Retina (tissue), 1 donor: ENCODE measurements at regions not wholly inside any gene's neighbourhood (a gene's known extent, or its start where the extent isn't known, plus 50 kb on each side); places are given as distances from the start of the nearest gene placed in this dataset.
"Not testable (repeated sequence)": the region's sequence is repeated elsewhere in the genome, so short reads cannot be mapped to it uniquely, and the experiment has no call there.

Source experiments
- DNase-seq: peaks from one replicate; pipeline ENCODE4 v3.0.0-alpha.2; 2016

DNA sequence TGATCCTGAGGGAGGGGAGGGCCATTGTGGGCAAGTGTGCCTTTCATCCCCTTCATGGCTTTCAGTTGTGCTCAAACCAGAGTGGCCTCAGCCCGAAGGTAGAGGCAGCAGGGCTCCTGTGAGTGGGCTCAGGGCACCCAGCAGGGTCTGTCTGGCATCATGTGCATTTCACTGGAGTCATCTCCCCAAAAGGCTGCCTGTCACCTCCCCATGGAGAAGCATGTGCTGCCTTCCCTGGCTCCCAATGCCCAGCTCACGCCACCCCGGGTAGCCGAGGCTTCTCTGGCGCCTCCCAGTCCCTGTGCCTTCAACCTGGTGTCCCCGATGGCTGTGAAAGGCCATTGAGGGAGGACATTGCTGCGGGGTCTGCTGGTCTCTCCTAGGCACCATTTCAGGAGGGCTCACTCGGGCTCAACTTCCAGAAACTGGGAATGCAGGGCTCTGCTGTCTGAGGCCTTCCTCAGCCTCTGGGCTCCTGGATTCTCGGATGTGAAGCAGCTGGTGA lies 213.9 kb downstream of the BANP start:
- DNase-seq = not testable (repeated sequence)

DNA sequence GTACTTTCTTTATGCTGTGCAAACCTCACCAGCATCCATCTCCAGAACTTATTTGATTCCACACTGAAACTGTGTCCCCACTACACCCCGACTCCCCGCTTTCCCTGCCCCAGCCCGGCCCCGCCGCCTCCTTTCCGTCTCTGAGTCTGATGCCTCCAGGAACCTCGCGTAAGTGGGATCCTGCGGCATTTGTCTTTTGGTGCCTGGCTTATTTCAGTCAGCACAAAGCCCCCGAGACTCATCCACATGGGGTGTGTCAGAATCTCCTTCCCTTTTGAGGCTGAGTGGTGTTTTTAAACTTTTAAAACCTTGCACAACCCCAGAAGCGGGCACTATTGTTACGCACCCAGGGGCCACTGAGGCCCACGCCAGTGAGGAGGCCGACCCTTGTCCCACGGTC lies 214.4 kb downstream of the BANP start:
- DNase-seq = peak; percentile 0

DNA sequence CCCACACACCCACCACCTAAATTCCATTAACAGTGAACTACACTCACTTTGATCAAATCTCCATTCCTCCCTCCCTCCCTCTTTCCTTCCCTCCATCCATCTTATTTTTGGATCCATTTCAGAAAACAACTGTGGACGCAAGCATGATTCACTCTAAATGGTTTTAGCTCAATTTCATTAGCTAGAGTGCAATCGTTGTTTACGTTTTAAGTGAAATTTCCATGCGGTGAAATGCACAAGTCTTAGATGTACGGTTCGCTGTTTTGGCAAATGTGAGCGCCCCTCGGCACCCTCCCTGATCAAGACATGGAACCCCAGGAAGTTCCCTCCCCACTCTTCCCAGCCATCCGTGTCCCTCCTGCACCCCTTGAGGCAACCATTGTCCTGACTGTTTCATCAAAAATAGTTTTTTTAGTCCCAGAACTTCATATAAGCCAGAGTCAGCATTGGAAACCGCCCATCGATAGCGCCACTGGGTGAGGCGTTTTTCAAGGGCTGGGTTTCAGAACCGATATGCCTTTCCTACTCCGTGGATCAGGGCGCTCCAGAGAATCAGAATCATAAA lies 215.1 kb downstream of the BANP start:
- not testable (repeated sequence) for DNase-seq

DNA sequence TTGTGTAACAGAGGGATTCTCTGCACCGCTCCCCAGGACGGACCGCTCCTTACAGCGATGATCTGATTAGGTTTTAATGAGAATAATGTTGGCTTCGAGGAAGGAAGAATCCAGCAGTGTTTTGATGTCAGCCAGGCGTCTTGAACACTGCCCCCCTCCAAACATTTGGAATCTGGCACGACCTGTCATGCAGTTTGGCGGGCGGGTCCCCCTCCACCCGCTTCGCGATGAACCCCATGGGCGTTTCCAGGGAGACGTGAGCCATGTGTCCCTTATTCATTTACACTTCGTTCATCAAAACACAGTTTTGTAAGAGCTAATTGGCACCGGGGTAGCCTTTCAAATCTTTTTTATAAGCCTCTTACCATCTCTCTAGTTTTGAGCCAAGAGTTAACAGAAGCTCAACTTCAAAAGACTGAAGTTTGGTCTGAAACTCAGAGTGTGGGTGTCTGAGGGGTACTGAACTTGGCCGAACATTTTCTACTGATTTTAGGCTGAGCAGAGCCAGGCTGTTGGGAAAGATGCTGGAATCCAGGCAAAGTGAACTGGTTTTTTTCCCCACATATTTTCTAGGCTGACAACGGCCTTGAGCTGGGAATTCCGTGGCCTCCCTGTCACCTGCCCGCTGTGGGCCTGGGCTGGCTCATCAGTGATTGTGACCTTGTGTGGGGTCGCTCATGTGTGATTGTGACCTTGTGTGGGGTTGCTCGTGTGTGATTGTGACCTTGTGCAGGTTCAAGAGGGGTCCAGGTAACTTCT lies 214.8 kb upstream of the ZNF469 start:
- DNase-seq = peak; percentile 33

DNA sequence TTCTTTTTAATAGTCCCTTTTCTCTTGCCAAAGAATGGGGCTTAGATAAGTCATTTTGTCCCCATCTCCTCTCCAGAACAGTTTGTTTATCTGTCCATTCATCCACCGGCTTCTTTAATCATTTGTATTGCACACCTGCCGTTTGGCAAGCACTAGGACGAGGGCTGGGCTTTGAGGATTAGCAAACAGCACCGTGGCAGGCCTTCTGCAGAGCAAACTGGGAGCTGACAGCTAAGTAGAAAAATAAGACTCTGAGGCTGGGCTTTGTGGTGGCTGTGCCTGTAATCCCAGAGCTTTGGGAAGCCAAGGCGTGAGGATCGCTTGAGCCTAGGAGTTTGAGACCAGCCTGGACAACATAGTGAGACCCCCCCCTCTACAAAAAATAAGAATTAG lies 214.2 kb upstream of the ZNF469 start:
- peak; percentile 2 for DNase-seq

DNA sequence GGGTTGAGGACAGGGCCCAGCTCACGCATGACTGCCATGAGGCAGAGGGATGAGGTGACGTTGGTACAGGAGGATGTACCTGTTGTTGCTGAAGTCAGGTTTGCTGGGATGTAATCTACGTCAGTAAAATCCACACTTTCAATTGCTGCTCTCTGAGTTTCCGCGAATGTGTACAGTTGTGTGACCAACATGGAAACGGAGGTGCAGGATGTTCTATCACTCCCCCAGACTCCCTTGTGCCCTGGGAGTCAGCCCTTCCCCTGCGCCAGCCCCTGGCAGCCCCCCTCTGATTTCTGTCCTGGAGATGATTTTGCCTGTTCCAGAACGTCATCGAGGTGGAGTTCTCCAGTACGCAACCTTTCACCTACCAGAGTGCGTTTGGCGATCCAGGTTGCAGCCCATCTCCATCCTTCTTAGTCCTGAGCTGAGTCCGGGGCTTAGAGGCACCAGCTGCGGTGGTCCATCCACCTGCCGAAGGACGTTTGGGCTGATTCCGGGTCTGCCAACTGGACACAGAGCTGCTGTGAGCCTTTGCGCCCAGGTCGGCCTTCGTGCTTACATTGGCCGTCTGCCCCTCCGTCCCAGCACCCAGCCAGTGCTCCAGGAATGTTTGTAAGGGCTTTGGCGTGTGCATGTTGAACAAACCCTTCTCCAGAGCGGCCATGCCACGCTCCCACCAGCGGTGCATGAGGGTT lies 213.5 kb upstream of the ZNF469 start:
- peak; percentile 0 for DNase-seq

DNA sequence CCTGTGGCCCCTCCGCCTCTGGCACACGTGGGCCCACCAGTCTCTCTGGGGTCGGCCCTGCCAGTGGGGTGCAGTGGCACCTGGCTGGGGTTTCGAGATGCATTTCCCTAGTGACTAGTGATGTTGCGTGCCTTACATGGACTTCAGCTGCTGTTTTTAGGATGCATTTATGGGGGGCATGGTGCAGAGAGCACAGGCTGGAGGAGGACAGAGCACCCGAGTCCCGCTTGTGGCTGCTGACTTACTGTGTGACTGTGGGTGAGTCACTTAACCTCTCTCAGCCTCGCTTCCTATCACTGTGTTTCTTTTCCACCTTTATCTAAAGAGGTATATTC lies 213.0 kb upstream of the ZNF469 start:
- not testable (repeated sequence) for DNase-seq

DNA sequence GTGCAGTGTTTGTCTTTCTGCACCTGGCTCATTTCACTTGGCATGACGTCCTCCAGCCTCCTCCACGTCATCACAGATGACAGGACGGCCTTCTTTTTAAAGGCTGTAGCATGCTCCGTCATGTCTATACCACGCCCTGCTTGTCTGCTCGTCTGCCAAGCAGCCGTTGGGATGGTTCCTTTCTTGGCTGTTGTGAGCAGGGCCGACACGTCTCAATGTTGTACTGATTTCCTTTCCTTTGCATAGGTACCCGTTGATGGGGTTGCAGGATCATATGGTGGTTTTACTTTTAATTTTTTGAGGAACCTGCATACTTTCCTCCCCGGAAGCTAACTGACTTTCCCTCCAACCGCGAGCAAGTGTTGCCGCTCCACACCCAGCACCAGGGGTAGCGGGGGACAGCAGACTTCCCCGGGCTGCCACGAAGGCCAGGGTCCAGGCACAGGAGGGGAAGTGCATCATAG lies 212.2 kb upstream of the ZNF469 start:
- peak; percentile 1 for DNase-seq

DNA sequence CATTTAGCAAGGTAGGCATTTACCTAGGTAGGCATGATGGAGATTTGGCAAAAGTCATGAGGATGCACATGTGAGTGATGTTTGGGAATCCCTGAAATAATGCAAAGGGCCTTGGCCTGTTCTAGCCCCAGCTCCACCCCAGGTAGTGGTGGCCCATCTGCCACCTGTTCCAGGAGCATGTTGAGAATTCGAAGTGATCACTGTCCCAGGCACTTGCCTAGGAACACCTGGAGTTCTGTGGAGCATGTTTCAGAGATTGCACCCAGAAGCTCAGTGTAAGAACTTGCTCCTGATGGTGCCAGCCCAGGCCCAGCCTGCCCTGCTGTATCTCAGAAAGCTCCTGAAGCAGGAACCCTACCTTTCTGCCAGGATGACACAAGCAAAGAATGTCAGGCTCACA lies 211.6 kb upstream of the ZNF469 start:
- DNase-seq = not testable (repeated sequence)

DNA sequence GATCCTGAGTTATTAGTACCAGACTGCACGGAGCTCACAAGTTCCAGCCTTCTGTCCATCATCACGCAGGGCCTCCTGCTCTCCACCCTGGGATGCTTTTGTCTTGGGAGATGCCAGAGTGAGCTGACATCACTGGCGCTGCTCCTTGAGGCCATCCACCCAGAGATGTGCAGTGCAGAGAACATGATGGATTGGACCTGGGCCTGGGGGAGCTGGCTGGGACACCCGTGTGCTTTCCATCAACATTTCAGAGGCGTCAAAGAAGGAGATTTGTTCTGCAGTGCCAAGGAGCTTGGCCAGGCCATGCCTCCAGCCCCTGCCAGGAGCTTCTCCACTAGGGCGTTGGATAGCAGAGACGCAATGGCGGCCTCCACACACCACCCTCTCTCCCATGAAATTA lies 206.6 kb upstream of the ZNF469 start:
- not testable (repeated sequence) for DNase-seq

DNA sequence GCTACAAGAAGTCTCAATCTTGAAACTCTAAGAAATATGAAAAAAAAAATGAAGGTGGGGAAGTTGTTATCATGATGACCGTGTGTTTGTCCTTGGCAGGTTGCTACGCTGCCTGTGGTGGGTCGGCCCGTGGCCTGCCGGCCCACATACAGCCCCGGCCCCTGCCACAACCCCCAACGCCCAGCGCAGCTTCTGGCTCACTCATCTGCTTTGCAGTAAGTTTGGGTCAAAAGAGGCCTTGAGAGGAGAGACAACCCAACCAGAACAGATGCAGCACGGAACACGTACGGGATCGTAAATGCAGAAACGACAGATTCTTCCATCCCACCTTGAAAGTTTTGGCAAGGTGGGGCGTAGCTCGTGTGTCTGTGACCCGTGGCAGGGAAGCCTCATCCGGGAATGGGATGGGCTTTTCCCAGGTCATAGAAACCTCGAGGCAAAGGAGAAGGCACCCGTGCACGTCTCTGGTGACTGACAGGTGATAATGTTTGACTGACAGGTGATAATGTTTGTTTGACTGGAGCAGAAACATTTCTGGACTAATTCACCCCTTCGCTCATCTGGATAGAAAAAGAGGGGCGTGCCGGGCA lies 206.1 kb upstream of the ZNF469 start:
- DNase-seq = not testable (repeated sequence)

DNA sequence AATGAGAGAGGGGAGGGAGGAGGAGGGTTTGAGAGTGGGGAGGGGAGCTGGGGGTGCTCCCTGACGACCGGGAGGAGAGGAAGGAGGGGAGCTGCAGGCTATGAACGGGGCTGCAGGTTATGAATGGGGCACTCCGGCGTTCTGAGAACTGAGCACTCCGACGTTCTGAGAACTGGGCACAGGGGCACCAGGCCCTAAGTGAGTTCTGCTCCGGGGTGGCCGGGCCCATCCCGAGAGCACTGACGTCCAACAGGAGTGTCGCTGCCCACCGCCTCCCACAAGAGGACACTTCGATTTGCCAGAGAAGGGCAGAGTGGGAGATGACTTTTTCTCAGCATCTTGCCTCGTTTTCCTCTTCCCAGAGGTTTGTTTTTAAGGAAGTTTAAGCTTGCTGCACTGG lies 204.5 kb upstream of the ZNF469 start:
- not testable (repeated sequence) for DNase-seq

DNA sequence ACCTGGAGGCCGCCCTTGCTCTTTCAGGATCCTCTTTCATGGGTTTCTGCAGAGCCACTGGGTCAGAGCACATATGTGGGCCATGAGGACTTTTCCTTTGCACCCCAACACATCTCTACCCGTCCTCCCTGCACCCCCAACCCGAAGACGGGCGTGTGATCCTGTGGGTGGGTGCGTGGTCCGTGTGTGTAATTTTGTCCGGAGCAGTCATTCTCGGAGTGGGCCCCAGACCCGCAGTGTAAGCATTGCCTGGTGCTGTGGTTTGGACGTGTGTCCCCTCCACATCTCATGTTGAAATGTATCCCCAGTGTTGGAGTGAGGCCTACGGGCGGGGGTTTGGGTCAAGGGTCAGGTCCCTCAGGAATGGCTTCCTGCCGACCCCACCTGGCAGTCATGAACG lies 203.9 kb upstream of the ZNF469 start:
- DNase-seq = not testable (repeated sequence)

DNA sequence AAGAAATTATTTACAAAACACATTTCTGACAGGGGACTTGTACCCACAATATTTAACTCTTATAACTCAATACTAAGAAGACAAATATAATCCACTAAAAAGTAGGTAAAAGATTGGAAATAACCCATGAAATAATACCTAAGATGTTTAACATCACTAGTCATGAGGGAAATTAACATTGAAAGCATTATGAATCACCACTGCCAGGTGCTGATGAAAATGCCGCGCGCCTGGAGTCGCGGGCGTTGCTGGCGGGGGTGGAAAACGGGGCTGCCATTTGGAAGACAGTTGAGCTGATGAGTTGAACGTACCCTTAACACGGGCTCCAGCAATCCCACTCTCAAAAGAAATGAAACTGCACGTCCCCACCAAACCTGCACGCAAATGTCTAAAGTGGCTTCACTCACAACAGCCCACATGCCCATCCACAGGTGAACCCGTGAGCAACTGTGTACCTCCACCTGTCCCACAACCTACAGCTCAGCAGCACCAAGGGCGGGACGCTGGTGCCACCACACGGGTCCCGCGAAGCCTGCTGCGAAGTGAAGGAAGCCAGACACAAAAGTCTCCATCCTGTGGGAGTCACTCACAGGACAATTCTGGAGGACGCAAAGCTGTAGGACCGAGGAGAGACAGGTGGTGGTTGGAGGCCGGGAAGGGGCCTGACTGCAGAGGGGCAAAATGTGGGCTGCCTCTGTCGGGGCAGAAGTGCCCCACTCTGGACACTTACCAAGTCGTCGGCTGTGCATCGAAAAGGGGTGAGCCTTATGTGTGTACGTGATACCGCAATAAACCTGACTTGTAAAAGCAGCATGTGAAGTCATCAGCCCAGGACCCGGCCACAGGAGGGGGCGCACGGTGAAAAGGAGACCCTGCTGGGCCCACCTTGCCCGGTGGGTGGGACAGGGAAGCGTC lies 199.5 kb upstream of the ZNF469 start:
- not testable (repeated sequence) for DNase-seq

DNA sequence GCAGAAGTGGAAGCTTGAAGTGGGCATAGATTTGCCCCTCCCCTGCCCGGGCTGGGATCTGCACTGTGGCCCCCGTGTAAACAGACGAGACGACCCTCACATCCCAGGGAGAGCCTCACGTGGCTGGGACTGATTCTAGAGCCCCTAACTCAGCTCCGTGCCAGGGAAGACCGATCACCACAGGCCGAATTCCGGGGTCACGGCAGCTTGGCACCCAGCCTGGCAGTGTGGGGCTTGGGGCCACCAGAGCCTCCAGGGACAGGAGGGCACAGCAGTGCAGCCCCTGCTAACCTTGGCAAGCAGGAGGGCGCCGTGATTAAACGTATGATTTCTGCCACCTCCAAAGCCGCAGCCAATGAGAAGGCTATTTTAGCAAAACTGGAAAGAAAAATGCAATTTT lies 198.7 kb upstream of the ZNF469 start:
- DNase-seq = not testable (repeated sequence)

DNA sequence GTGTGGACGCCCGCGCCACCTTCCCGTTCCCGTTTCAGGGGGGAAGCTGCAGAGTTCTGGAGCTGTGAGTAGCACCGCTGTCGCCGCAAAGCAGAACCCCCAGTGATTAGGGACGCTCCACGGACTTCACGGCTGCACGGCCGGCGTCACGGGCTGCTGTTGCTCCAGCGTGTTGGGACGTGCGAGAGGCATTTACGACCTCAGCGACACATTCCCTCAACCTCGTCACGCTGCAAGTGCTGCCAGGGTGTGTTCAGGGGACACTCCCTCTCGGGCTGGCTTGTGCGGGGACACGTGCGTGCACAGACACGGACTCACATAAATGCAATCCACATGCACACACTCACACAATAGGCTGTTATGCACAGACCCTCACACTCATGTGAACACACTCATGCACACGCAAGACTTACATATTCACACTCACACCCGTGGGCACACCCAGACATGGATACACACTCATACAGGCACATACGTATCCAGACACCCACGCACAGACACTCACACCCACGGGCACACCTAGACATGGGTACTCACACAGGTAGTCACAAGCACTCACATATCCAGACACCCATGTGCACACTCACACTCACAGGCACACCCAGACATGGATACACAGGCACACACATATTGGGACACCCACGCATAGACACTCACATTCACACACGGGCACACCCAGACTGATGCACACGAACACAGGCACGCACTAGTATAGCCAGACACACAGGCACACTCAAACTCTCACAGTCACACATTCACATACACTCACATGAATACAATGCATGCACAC lies 198.0 kb upstream of the ZNF469 start:
- not testable (repeated sequence) for DNase-seq

DNA sequence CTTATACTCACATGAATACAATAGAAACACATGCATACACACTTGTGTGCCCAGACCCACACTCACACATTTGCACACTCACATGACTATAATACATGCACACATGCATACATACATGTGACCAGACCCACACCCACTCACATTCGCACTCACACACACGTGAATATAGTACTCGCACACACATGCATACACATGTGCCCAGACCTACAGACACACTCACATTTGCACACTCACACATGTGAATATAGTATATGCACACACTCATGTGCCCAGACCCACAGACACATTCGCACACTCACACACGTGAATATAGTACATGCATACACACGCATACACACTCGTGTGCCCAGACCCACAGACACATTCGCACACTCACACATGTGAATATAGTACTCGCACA lies 197.4 kb upstream of the ZNF469 start:
- DNase-seq = not testable (repeated sequence)

DNA sequence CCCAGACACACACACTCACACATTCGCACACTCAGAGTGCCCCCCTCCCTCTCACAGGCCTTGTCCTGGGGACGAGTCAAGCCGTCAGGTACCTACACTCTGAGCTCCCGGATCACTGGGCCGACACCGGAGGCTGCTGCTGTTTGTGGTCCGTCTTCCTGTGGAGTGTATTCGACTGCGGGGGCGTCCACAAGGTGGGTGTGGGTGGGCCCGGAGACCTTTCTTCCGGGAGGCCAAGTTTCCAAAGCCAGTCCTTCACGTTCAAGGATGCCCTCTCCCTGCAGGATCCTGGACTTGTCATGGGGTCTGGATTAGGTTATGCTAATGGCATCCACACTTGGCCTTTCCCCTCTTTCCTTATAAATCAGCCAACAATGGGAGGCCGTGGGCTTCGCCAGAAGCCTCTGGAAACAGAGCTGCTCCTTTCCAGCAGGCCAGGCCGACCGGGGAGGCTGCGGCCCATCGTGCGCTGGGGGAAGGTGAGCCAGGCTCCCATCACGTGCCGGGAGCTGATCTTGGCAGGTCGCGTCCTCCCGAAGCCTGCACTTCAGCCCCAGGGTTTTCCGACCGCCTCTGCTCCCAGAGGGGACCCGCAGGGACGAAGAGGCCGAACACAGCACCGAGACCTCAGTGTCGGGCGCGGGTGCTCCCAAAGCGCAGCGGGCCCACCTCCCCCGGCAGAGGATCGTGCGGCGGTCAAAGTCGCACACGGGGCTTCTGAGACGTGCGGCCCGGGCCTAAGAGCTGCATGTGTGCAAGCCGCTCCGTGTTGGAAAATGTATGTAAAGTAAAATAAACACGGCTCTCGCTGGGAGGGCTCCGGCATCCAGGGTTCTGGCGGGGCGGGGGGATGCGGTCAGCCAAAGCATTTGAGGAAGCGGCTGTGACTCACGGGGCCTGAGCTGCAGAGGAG lies 196.5 kb upstream of the ZNF469 start:
- peak; percentile 47 for DNase-seq

DNA sequence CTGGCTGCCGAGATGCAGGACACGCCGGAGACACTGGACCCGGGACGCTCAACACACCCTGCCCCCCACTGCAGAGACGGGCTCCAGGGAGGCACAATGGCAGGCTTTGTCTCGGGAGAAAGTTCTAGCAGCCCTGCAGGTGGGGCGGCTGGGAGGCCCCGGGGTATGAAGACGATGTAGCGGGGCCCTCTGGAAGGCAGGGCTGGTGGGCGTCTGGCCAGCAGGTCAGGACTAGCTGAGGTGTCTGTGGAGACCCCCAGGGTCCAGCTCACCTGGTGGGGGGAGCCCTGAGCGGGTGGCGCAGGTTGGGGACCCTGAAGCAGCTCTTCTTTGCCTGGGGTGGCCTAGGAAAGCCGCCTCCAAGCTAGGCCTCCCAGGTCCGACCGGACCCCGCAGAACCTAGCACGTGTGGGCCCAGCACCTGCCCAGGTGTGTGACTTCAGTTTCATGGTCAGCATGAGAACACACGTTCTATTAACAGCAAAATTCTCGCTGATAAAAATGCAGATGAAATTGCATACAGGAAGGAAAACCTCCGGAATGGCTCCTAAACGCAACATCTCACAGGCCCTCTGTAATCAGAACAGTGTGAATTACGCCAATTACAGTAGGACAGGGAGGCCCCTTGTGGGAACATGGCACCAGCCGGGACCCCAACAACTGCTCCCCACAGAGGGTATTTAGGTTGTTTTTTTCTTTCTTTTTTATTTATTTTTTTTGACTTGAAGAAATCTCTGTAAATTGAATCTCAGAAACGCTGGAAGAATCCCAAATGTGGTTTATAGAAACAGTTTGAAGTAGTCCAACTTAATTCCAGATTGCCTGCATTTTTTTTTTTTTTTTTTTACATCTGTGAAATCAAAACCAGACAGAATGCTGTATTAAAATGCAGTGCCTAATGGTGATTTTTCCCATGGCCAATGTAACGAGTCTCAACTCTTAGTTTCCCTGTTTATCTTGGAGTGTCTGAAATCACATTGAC lies 195.6 kb upstream of the ZNF469 start:
- not testable (repeated sequence) for DNase-seq
